Osteoblast (primary cell): ENCODE measurements at regions not wholly inside any gene's neighbourhood (a gene's known extent, or its start where the extent isn't known, plus 50 kb on each side); places are given as distances from the start of the nearest gene placed in this dataset.
"Not testable (repeated sequence)": the region's sequence is repeated elsewhere in the genome, so short reads cannot be mapped to it uniquely, and the experiment has no call there.

Experiments
- DNase-seq: peaks from one replicate; pipeline ENCODE4 v3.0.0; 2011; ENCODE audit warnings: low spot score, mixed read lengths; ENCODE audit not compliant: insufficient read length; ENCODE audit errors: missing footprints
- H2AFZ ChIP-seq: 2 replicates; pipeline ENCODE4 v1.6.0; 2011; ENCODE audit warnings: mild to moderate bottlenecking, low read length
- H3K27ac ChIP-seq: 2 replicates; pipeline ENCODE4 v1.5.1; 2011; ENCODE audit warnings: mild to moderate bottlenecking, low read depth, low read length, moderate library complexity
- H3K27me3 ChIP-seq: 2 replicates; pipeline ENCODE4 v1.6.0; 2012; ENCODE audit warnings: mild to moderate bottlenecking, control low read depth, inconsistent platforms, low read length, moderate library complexity; ENCODE audit not compliant: insufficient read depth
- H3K36me3 ChIP-seq: 2 replicates; pipeline ENCODE4 v1.5.1; 2011; ENCODE audit warnings: mild to moderate bottlenecking, low read length, control low read depth, moderate library complexity; ENCODE audit not compliant: insufficient read depth
- H3K4me1 ChIP-seq: 2 replicates; pipeline ENCODE4 v1.5.1; 2011; ENCODE audit warnings: mild to moderate bottlenecking, low read length, control low read depth, moderate library complexity; ENCODE audit not compliant: insufficient read depth
- H3K4me2 ChIP-seq: 2 replicates; pipeline ENCODE4 v1.6.0; 2011; ENCODE audit warnings: mild to moderate bottlenecking, low read length; ENCODE audit not compliant: insufficient read depth
- H3K4me3 ChIP-seq: fragments of 200-600 bp; sonication (generic); 3 replicates; pipeline ENCODE4 v1.5.1; 2012; ENCODE audit warnings: mild to moderate bottlenecking, low read length, inconsistent platforms; ENCODE audit not compliant: insufficient read depth
- H3K79me2 ChIP-seq: 2 replicates; pipeline ENCODE4 v1.6.0; 2012; ENCODE audit warnings: mild to moderate bottlenecking, low read length, control low read depth, inconsistent platforms; ENCODE audit not compliant: insufficient read depth
- H3K9me3 ChIP-seq: 2 replicates; pipeline ENCODE4 v1.5.1; 2011; ENCODE audit warnings: low read depth, low read length, control low read depth
- H4K20me1 ChIP-seq: 2 replicates; pipeline ENCODE4 v1.6.0; 2012; ENCODE audit warnings: mild to moderate bottlenecking, low read length, control low read depth; ENCODE audit not compliant: insufficient read depth
- TF ChIP-seq, protein P1 (sequence below): IDR thresholded peaks from 2 replicates; pipeline ENCODE4 v1.5.1; 2011; ENCODE audit warnings: mild to moderate bottlenecking, low read depth, low read length, moderate library complexity; ENCODE audit errors: extremely low read depth

DNA sequence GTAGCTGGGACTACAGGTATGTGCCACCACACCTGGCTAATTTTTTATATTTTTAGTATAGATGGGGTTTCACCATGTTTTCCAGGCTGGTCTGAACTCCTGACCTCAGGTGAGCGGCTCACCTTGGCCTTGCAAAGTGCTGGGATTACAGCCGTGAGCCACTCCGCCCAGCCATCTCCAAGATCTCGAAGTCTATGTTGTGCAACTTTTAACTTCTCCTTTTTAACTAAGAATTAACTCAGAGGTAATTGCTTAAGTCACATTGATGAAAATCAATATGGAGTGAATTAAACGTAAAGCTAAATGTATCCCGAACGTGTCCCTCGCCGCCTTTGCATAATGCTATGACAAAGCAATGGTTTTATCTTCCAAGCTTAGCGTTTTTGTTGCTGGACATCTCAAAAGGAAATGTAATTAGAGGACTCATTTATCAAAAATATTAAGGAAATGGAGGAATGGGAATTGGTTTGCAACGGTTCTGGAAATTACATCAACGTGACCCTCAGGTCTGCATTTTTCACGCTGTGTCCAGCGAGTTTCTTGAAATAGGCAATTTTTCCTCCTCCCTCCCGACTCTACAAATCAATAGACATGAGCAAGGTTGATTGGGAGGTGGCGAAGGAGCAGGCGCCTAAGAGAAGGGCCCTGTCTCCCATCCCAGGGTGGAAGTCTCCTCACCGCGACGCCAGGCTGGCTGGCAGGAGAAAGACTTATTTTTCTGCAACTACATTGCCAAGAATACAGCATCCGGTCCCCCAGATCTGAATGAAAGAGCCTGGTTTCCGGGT, 89.8 kb downstream of the TMEM130 start:
- H3K79me2 ChIP-seq = no peaks in the 10 kb centered on the region
- H3K4me2 ChIP-seq = no peak overlapping the region
- H2AFZ ChIP-seq = no peak overlapping the region
- H3K36me3 ChIP-seq = no peaks in the 10 kb centered on the region
- no peak overlapping the region for H3K4me3 ChIP-seq
- H3K9me3 ChIP-seq = no peaks in the 10 kb centered on the region
- no peaks in the 10 kb centered on the region for H4K20me1 ChIP-seq
- peaks cover 30% of the 10 kb centered on the region for H3K27me3 ChIP-seq
- no peak for DNase-seq
- no peak overlapping the region for H3K27ac ChIP-seq
- TF ChIP-seq, protein P1, sequence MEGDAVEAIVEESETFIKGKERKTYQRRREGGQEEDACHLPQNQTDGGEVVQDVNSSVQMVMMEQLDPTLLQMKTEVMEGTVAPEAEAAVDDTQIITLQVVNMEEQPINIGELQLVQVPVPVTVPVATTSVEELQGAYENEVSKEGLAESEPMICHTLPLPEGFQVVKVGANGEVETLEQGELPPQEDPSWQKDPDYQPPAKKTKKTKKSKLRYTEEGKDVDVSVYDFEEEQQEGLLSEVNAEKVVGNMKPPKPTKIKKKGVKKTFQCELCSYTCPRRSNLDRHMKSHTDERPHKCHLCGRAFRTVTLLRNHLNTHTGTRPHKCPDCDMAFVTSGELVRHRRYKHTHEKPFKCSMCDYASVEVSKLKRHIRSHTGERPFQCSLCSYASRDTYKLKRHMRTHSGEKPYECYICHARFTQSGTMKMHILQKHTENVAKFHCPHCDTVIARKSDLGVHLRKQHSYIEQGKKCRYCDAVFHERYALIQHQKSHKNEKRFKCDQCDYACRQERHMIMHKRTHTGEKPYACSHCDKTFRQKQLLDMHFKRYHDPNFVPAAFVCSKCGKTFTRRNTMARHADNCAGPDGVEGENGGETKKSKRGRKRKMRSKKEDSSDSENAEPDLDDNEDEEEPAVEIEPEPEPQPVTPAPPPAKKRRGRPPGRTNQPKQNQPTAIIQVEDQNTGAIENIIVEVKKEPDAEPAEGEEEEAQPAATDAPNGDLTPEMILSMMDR = no peak
- H3K4me1 ChIP-seq = no peaks in the 10 kb centered on the region

DNA sequence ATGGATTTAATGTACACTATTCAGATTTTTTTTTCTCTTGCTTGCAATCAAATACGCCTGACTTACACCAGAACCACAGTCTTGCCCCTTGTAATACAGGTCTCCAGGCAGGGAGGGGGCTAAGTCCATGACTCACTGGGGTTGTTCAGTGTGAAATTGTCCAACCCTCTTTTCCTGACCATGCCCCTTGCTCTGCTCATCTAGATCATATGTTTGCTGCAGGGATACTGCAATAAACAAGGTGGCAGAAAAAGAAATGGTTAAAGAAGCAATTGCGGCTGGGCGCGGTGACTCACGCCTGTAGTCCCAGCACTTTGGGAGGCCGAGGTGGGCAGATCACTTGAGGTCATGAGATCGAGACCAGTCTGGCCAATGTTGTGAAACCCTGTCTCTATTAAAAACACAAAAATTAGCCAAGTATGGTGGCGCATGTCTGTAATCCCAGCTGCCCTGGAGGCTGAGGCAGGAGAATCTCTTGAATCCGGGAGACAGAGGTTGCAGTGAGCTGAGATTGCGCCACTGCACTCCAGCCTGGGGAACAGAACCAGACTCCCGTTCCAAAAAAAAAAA, 85.5 kb downstream of the TMEM130 start:
- no peak overlapping the region for H3K27ac ChIP-seq
- TF ChIP-seq, protein P1 = no peak
- H4K20me1 ChIP-seq = no peaks in the 10 kb centered on the region
- no peaks in the 10 kb centered on the region for H3K36me3 ChIP-seq
- no peak overlapping the region for H3K4me2 ChIP-seq
- H3K4me3 ChIP-seq = no peak overlapping the region
- DNase-seq = no peak
- H3K9me3 ChIP-seq = no peaks in the 10 kb centered on the region
- no peak overlapping the region for H2AFZ ChIP-seq
- peaks cover 27% of the 10 kb centered on the region for H3K27me3 ChIP-seq
- H3K79me2 ChIP-seq = no peaks in the 10 kb centered on the region
- peaks cover 4% of the 10 kb centered on the region for H3K4me1 ChIP-seq

DNA sequence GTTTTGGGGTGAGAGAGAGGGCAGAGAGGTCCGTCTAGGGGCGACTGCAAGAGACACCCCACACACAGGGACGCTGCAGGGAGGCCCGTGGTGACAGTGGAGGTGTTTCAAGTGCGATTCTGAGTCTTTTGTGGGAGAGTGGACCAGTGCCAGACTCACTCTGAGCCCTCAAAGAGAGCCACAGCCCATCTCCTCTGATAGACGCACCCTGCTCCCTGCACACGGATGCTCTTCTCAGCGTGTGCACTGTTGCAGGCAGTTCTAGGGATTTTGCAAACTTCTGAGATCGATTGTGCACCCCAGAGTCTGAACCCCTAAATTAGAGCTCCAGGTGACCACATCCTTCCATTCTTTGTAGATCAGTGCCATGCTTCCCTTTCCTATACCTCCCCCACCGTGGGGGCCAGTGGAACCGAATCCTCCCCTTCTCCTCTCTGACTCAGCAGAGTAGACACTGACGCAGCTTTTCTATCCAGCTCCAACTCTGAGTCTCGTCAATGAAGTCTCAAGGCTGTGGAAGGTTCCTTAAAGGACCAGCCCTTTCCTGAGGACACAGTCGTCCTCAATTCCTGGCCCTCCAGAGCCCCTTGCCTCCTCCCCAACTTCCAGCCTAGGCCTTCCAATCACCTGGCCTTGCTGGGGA, 83.8 kb downstream of the TMEM130 start:
- H3K36me3 ChIP-seq = no peaks in the 10 kb centered on the region
- TF ChIP-seq, protein P1 = no peak
- no peak overlapping the region for H3K4me2 ChIP-seq
- H3K4me1 ChIP-seq = peaks cover 4% of the 10 kb centered on the region
- no peaks in the 10 kb centered on the region for H3K79me2 ChIP-seq
- H4K20me1 ChIP-seq = no peaks in the 10 kb centered on the region
- H3K4me3 ChIP-seq = no peak overlapping the region
- no peaks in the 10 kb centered on the region for H3K9me3 ChIP-seq
- H3K27ac ChIP-seq = no peak overlapping the region
- peaks cover 22% of the 10 kb centered on the region for H3K27me3 ChIP-seq
- no peak overlapping the region for H2AFZ ChIP-seq
- no peak for DNase-seq

DNA sequence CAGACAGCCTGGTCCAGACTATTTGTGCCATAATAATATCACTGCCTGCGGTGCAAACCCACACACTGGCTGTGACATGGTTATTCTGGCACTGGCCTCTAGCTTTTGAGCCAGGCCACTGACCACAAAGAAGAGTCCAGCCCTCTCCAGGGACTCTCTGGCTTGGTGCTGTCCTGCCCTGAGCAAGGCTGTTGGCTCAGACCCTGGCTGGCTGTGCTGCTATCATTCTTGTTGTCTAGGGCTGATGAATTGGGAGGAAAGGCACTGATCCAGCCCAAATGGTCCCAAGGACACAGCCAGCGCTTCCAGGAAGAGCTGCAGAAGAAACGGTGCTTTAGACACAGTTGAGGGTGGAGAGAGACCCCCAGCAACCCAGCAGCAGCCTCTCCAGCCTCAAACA, 80.8 kb downstream of the TMEM130 start:
- Histone ChIP-seq H3K4me3 (no peak overlapping the region), H3K27me3 (peaks cover 19% of the 10 kb centered on the region), H3K4me2 (no peak overlapping the region), H4K20me1 (no peaks in the 10 kb centered on the region), H3K4me1 (peaks cover 4% of the 10 kb centered on the region), H2AFZ (no peak overlapping the region), H3K9me3 (no peaks in the 10 kb centered on the region), H3K79me2 (no peaks in the 10 kb centered on the region), H3K27ac (no peak overlapping the region), H3K36me3 (no peaks in the 10 kb centered on the region)
- DNase-seq = no peak
- TF ChIP-seq, protein P1 = no peak

DNA sequence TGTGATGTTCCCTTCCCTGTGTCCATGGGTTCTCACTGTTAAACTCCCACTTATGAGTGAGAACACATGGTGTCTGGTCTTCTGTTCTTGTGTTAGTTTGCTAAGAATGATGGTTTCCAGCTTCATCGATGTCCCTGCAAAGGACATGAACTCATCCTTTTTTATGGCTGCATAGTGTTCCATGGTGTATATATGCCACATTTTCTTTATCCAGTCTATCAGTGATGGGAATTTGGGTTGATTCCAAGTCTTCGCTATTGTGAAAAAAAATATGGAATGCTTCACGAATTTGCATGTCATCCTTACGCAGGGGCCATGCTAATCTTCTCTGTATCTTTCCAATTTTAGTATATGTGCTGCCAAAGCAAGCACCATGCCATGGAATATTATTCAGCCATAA, 75.4 kb downstream of the TMEM130 start:
- H3K9me3 ChIP-seq, H3K4me3 ChIP-seq, H3K36me3 ChIP-seq, H3K4me1 ChIP-seq, H3K27ac ChIP-seq, DNase-seq, H4K20me1 ChIP-seq, H2AFZ ChIP-seq, H3K79me2 ChIP-seq, H3K4me2 ChIP-seq: not testable (repeated sequence)
- H3K27me3 ChIP-seq = peaks cover 11% of the 10 kb centered on the region
